Activated CD4-positive, alpha-beta T cell treated with anti-CD3 and anti-CD28 coated beads, Interleukin-2, amount 10 ng/mL, durations not matched to agents 7 days and 5 days (primary cell): ENCODE measurements at regions not wholly inside any gene's neighbourhood (a gene's known extent, or its start where the extent isn't known, plus 50 kb on each side); places are given as distances from the start of the nearest gene placed in this dataset.

Experiments
- CTCF ChIA-PET: fragments of 350-600 bp; sonication (Branson Sonifier 250); formaldehyde crosslinking; loops from one replicate; lab custom pipeline; 2021; ENCODE audit warnings: antibody characterized with exemption; lab: Charles Lee
- POLR2A ChIA-PET: fragments of 350-600 bp; sonication (Branson Sonifier 250); formaldehyde crosslinking; loops from one replicate; lab custom pipeline; 2021; ENCODE audit warnings: antibody characterized with exemption; lab: Charles Lee
- DNase-seq: peaks from one replicate; pipeline ENCODE4 v3.0.0-alpha.2; 2020
- H3K27ac Mint-ChIP-seq: one replicate; pipeline ENCODE4 v1.8.0; 2021; ENCODE audit warnings: mild to moderate bottlenecking, moderate library complexity, mixed read lengths
- H3K27me3 Mint-ChIP-seq: one replicate; pipeline ENCODE4 v1.8.0; 2021; ENCODE audit warnings: mixed read lengths
- H3K36me3 Mint-ChIP-seq: one replicate; pipeline ENCODE4 v1.8.0; 2021; ENCODE audit warnings: low read depth, mixed read lengths
- H3K4me1 Mint-ChIP-seq: one replicate; pipeline ENCODE4 v1.8.0; 2021; ENCODE audit warnings: mixed read lengths
- H3K4me3 Mint-ChIP-seq: one replicate; pipeline ENCODE4 v1.8.0; 2021; ENCODE audit warnings: mild to moderate bottlenecking, moderate library complexity, mixed read lengths
- H3K9me3 Mint-ChIP-seq: one replicate; pipeline ENCODE4 v1.8.0; 2021; ENCODE audit warnings: mixed read lengths

DNA sequence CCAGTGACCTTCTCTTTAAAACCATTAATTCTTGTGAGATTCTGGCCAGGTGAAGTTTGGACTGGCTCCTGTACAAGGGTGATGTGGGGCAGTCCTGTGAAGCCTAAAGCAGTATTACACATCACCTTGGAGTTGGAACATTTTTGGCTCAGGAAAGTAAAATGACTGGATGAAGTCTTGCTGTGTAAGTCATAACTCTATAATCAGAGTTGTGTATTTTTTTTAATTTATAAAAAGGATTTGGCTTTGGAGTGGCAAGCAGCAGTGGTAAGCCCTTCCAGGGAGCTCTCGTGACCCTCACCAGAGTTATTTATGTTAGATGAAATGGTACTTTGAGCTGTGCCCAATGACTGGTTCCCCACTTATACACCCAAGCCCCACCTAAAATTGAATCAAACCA lies 331.2 kb upstream of the DCBLD2 start:
- DNase-seq = no peak
- Mint-ChIP-seq H3K4me1 (no peaks in the 10 kb centered on the region), H3K9me3 (no peaks in the 10 kb centered on the region), H3K27ac (no peak overlapping the region), H3K36me3 (no peaks in the 10 kb centered on the region), H3K27me3 (no peaks in the 10 kb centered on the region), H3K4me3 (no peak overlapping the region)
- POLR2A ChIA-PET = no interaction called here
- CTCF ChIA-PET = no interaction called here

DNA sequence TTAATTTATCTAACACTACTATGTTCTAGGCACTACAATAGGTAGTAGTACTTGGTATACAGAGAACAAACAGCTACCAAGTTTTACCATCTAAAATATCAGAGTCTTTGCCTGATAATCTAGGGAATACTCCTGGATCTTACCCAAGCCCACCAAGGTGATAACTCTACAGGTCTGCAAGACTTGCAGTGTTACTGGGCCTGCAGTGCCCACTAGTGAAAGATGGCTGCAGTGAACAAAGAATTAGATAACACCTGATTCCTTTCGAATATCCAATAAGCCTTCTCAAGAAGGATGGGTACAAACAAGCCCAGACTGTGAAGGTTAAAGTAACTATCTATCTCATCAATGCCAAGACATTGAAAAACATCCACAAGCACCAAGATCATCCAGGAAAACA lies 317.0 kb upstream of the DCBLD2 start:
- POLR2A ChIA-PET = no interaction called here
- DNase-seq = no peak
- H3K9me3 Mint-ChIP-seq = no peaks in the 10 kb centered on the region
- no peaks in the 10 kb centered on the region for H3K4me1 Mint-ChIP-seq
- CTCF ChIA-PET = no interaction called here
- H3K4me3 Mint-ChIP-seq = no peak overlapping the region
- no peak overlapping the region for H3K27ac Mint-ChIP-seq
- H3K27me3 Mint-ChIP-seq = no peaks in the 10 kb centered on the region
- no peaks in the 10 kb centered on the region for H3K36me3 Mint-ChIP-seq

DNA sequence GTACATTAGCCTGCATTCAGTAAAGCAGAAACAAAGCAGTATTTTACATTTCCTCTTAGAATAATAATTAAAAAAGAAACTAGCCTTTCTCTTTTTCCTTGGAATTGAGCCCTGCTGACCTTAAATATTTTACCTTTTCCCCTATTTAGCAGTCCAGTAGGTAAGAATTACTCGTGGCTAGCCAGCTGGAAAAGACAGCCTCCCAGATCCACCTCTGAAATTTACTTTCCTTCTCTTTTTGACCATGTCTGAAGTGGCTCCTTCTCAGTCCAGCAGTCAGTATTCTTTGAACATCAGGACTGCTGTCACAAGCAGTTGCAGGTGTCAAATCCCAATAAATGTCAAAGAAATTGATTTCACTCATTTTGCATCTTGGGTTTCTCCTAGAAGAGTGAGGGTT lies 311.5 kb upstream of the DCBLD2 start:
- Mint-ChIP-seq H3K27me3 (no peaks in the 10 kb centered on the region), H3K27ac (no peak overlapping the region), H3K36me3 (no peaks in the 10 kb centered on the region), H3K4me1 (no peaks in the 10 kb centered on the region), H3K9me3 (peaks cover 2% of the 10 kb centered on the region), H3K4me3 (no peak overlapping the region)
- ChIA-PET POLR2A (no interaction called here), CTCF (no interaction called here)
- DNase-seq = no peak

DNA sequence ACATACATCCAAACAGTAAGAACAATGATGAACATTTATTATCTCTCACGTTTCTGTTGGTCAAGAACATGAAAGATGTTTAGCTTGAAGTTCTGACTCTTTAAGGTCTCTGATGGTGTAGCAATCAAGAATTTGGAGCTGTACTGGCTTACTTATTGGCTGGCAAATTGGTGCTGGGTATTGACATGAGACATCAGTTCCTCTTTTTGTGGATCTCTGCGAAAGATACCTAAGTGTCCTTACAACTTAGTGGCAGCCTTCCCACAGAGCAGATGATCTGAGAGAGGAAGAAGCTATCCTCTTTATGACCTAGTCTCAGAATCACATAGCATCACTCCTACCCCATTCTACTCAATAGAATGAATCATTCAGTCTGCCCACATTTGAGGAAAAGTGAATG lies 309.8 kb upstream of the DCBLD2 start:
- ChIA-PET CTCF (no interaction called here), POLR2A (no interaction called here)
- H3K9me3 Mint-ChIP-seq = peaks cover 2% of the 10 kb centered on the region
- H3K4me3 Mint-ChIP-seq = no peak overlapping the region
- H3K4me1 Mint-ChIP-seq = no peaks in the 10 kb centered on the region
- no peak for DNase-seq
- H3K27me3 Mint-ChIP-seq = no peaks in the 10 kb centered on the region
- no peaks in the 10 kb centered on the region for H3K36me3 Mint-ChIP-seq
- no peak overlapping the region for H3K27ac Mint-ChIP-seq

- no peaks in the 10 kb centered on the region for H3K27me3 Mint-ChIP-seq
- DNase-seq = no peak
- POLR2A ChIA-PET = no interaction called here
- CTCF ChIA-PET = interaction anchor here (0.6 kb wide), 1 partner anchor 9 kb away, joined by 3 read pairs; no protein-coding TSS in a partner anchor
- no peaks in the 10 kb centered on the region for H3K9me3 Mint-ChIP-seq
- no peak overlapping the region for H3K4me3 Mint-ChIP-seq
- no peak overlapping the region for H3K27ac Mint-ChIP-seq
- H3K4me1 Mint-ChIP-seq = no peaks in the 10 kb centered on the region
- H3K36me3 Mint-ChIP-seq = no peaks in the 10 kb centered on the region
These were observed 297.5 kb upstream of the DCBLD2 start for GRCh38 chr3:99199021-99199420.

- H3K27ac Mint-ChIP-seq = no peak overlapping the region
- POLR2A ChIA-PET = no interaction called here
These were observed 289.7 kb upstream of the DCBLD2 start for GRCh38 chr3:99191186-99191585.

GRCh38 chr3:99188936-99189335 lies 287.4 kb upstream of the DCBLD2 start:
- Mint-ChIP-seq H3K27ac (no peak overlapping the region), H3K27me3 (no peaks in the 10 kb centered on the region), H3K4me1 (no peaks in the 10 kb centered on the region), H3K36me3 (no peaks in the 10 kb centered on the region), H3K9me3 (no peaks in the 10 kb centered on the region), H3K4me3 (no peak overlapping the region)
- CTCF ChIA-PET = no interaction called here
- POLR2A ChIA-PET = interaction anchor here (0.7 kb wide), 1 partner anchor 104 kb away, joined by 3 read pairs; no protein-coding TSS in a partner anchor
- DNase-seq = no peak

More at GRCh38 chr3:99191186-99191585, 289.7 kb upstream of the DCBLD2 start:
- Mint-ChIP-seq H3K36me3 (no peaks in the 10 kb centered on the region), H3K4me1 (no peaks in the 10 kb centered on the region), H3K9me3 (no peaks in the 10 kb centered on the region), H3K27me3 (no peaks in the 10 kb centered on the region), H3K4me3 (no peak overlapping the region)
- CTCF ChIA-PET = no interaction called here
- no peak for DNase-seq

GRCh38 chr3:99186016-99186415 lies 284.5 kb upstream of the DCBLD2 start:
- Mint-ChIP-seq H3K27ac (no peak overlapping the region), H3K9me3 (no peaks in the 10 kb centered on the region), H3K4me1 (no peaks in the 10 kb centered on the region), H3K36me3 (no peaks in the 10 kb centered on the region), H3K27me3 (no peaks in the 10 kb centered on the region), H3K4me3 (no peak overlapping the region)
- POLR2A ChIA-PET = no interaction called here
- CTCF ChIA-PET = no interaction called here
- DNase-seq = no peak

- ChIA-PET CTCF (no interaction called here), POLR2A (no interaction called here)
- H3K27me3 Mint-ChIP-seq = peaks cover 2% of the 10 kb centered on the region
- no peak for DNase-seq
- H3K27ac Mint-ChIP-seq = no peak overlapping the region
- no peak overlapping the region for H3K4me3 Mint-ChIP-seq
- H3K4me1 Mint-ChIP-seq = no peaks in the 10 kb centered on the region
- no peaks in the 10 kb centered on the region for H3K36me3 Mint-ChIP-seq
- no peaks in the 10 kb centered on the region for H3K9me3 Mint-ChIP-seq
These were observed 274.9 kb upstream of the DCBLD2 start for GRCh38 chr3:99176169-99176964.

- Mint-ChIP-seq H3K4me1 (no peaks in the 10 kb centered on the region), H3K27me3 (peaks cover 2% of the 10 kb centered on the region), H3K4me3 (no peak overlapping the region), H3K9me3 (no peaks in the 10 kb centered on the region), H3K36me3 (no peaks in the 10 kb centered on the region), H3K27ac (no peak overlapping the region)
- ChIA-PET POLR2A (no interaction called here), CTCF (no interaction called here)
- no peak for DNase-seq
These were observed 273.8 kb upstream of the DCBLD2 start for GRCh38 chr3:99175276-99175812.

- POLR2A ChIA-PET = no interaction called here
- no peaks in the 10 kb centered on the region for H3K4me1 Mint-ChIP-seq
- H3K9me3 Mint-ChIP-seq = no peaks in the 10 kb centered on the region
- no peak overlapping the region for H3K27ac Mint-ChIP-seq
- CTCF ChIA-PET = interaction anchor here (1.2 to 1.7 kb wide), 2 partner anchors 9 to 355 kb away, joined by 3 to 4 read pairs; no protein-coding TSS in a partner anchor
- no peak overlapping the region for H3K4me3 Mint-ChIP-seq
- H3K27me3 Mint-ChIP-seq = peaks cover 2% of the 10 kb centered on the region
- DNase-seq = peak; percentile 56
- no peaks in the 10 kb centered on the region for H3K36me3 Mint-ChIP-seq
These were observed 271.5 kb upstream of the DCBLD2 start for GRCh38 chr3:99172736-99173657.

- peaks cover 2% of the 10 kb centered on the region for H3K27me3 Mint-ChIP-seq
- H3K4me1 Mint-ChIP-seq = no peaks in the 10 kb centered on the region
- ChIA-PET CTCF (no interaction called here), POLR2A (no interaction called here)
- H3K27ac Mint-ChIP-seq = no peak overlapping the region
- no peaks in the 10 kb centered on the region for H3K36me3 Mint-ChIP-seq
- H3K9me3 Mint-ChIP-seq = no peaks in the 10 kb centered on the region
- no peak overlapping the region for H3K4me3 Mint-ChIP-seq
- DNase-seq = no peak
These were observed 270.3 kb upstream of the DCBLD2 start for GRCh38 chr3:99171800-99172199.
